K562 (cell line): ENCODE measurements at regions not wholly inside any gene's neighbourhood (a gene's known extent, or its start where the extent isn't known, plus 50 kb on each side); places are given as distances from the start of the nearest gene placed in this dataset.
A peak's percentile ranks its signal among the peaks of the same experiment; 100 is the strongest.

Experiments
- DMBX1 ChIP-seq: fragments of 250-450 bp; sonication (Bioruptor Pico); IDR thresholded peaks from 2 replicates; pipeline ENCODE4 v1.8.0; 2022; ENCODE audit warnings: inconsistent platforms, mild to moderate bottlenecking, moderate library complexity, borderline replicate concordance
- FOXK2 ChIP-seq, 2 experiments: fragments of 450-650 bp; IDR thresholded peaks in 1 of 2; conservative IDR thresholded peaks in 1 of 2; 2 replicates each; pipeline ENCODE4 v1.6.1; 2016; ENCODE audit warnings: low read depth in 2 of 2, mild to moderate bottlenecking in 1 of 2
- HMG20A ChIP-seq: fragments of 450-650 bp; formaldehyde crosslinking; conservative IDR thresholded peaks from 2 replicates; pipeline ENCODE4 v1.4.0; 2020; ENCODE audit warnings: mild to moderate bottlenecking, mixed read lengths
- ILK ChIP-seq: fragments of 450-650 bp; IDR thresholded peaks from 2 replicates; pipeline ENCODE4 v1.6.1; 2016; ENCODE audit warnings: missing genetic modification characterization, low read depth, mild to moderate bottlenecking, missing compliant biosample characterization, moderate library complexity, borderline replicate concordance
- MAX ChIP-seq: sonication (generic); formaldehyde crosslinking; IDR thresholded peaks from 2 replicates; pipeline ENCODE4 v1.9.0; 2022; ENCODE audit warnings: mild to moderate bottlenecking, missing genetic modification reagents
- MIER1 ChIP-seq: fragments of 450-650 bp; IDR thresholded peaks from 2 replicates; pipeline ENCODE4 v1.6.1; 2016; ENCODE audit warnings: antibody characterized with exemption, mild to moderate bottlenecking, low read depth
- POLR3A ChIP-seq: IDR thresholded peaks from 2 replicates; pipeline ENCODE4 v1.6.1; 2011; ENCODE audit warnings: borderline replicate concordance, mild to moderate bottlenecking, moderate library complexity; ENCODE audit not compliant: insufficient read length, insufficient read depth; ENCODE audit errors: extremely low read depth
- SIN3A ChIP-seq, 2 experiments: fragments of 150-350 bp in 1 of 2; IDR thresholded peaks; 2 replicates each; pipeline ENCODE4 v1.6.1; 2011 to 2016; ENCODE audit warnings: borderline replicate concordance in 2 of 2, low read depth in 2 of 2, low read length in 2 of 2, mild to moderate bottlenecking in 2 of 2, moderate library complexity in 2 of 2; ENCODE audit not compliant: control insufficient read depth in 1 of 2
- TFAM ChIP-seq: fragments of 250-450 bp; sonication (Bioruptor Pico); conservative IDR thresholded peaks from 2 replicates; pipeline ENCODE4 v1.5.0; 2021; ENCODE audit warnings: mild to moderate bottlenecking, moderate library complexity
- YY1 ChIP-seq, 3 experiments: IDR thresholded peaks; 2 replicates each; pipeline ENCODE4 v1.6.1; 2011; ENCODE audit warnings: low read length in 2 of 3, mild to moderate bottlenecking in 2 of 3, moderate library complexity in 2 of 3, borderline replicate concordance in 1 of 3, control low read depth in 1 of 3, low read depth in 1 of 3; ENCODE audit not compliant: insufficient read depth in 3 of 3, insufficient replicate concordance in 2 of 3, control insufficient read depth in 1 of 3, insufficient read length in 1 of 3; ENCODE audit errors: extremely low read depth in 1 of 3
- ZNF609 ChIP-seq: sonication (generic); formaldehyde crosslinking; IDR thresholded peaks from 2 replicates; pipeline ENCODE4 v1.8.1; 2023; ENCODE audit warnings: missing genetic modification reagents, mild to moderate bottlenecking, borderline replicate concordance
- ZZZ3 ChIP-seq: fragments of 450-650 bp; IDR thresholded peaks from 2 replicates; pipeline ENCODE4 v1.6.1; 2016; ENCODE audit warnings: antibody characterized with exemption, mild to moderate bottlenecking, moderate library complexity
- TF ChIP-seq, protein P1 (sequence below), 2 experiments: fragments of 450-650 bp; IDR thresholded peaks; 2 replicates each; pipeline ENCODE4 v1.6.1; 2016
- TF ChIP-seq, protein P2 (sequence below): fragments of 450-650 bp; IDR thresholded peaks from 2 replicates; pipeline ENCODE4 v1.6.1; 2016; ENCODE audit warnings: antibody characterized with exemption
- TF ChIP-seq, protein P3 (sequence below): fragments of 450-650 bp; conservative IDR thresholded peaks from 2 replicates; pipeline ENCODE4 v1.6.1; 2016; ENCODE audit warnings: missing genetic modification characterization, low read depth, mild to moderate bottlenecking, missing compliant biosample characterization, moderate library complexity

DNA sequence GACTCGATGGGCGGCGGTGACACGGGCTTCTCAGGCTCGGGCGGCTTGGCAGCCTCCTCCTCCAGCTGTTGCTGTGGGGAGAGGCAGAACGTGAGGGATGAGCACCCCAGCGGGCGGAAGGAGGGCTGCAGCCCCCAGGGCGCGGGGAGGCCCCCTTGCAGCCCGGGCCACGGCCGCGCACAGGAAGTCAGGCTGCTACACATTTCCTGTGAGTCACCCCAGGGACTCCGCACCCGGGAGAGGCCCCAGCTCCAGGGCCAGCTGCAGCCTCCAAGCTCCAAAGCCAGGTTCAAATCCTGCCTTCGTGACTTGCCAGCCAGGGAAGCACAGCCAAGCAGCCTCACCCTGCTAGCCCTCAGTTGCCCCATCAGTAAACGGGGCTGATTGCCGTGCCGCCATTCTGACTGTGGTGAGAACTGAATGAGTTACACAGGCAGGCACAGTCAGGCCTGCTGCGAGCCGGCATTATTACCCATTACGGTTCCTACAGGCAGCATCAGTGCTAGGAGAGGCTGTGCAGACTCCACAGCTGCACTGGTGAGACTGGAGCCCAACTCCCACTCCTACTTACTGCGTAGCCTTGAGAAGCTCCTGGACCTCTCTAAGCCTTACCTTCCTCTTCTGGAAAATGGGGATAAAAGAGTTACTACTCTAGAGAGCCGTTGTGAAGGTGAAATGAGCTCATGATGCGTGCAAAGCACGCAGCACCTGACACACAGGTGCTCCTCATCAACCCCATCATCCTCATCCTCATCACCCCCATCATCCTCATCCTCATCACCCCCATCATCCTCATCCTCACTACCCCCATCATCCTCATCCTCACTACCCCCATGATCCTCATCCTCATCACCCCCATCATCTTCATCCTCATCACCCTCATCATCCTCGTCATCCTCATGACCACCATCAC lies 100.9 kb downstream of the NCOR2 start (continued):
- TF ChIP-seq HMG20A (CRISPR knock-in tag) (no peak), DMBX1 (CRISPR knock-in tag) (no peak), MAX (CRISPR knock-in tag) (0 out of 2 replicates have a peak, but pooled peaks have one; percentile 12), ZNF609 (CRISPR knock-in tag) (no peak), FOXK2 (conservative IDR thresholded peaks at IDR 0.05 in 1 of 2, IDR thresholded peaks at IDR 0.05 in 1 of 2; ENCODE audit: low read depth in 2 of 2) (no peak), TFAM (CRISPR knock-in tag) (no peak), YY1 (IDR thresholded peaks at IDR 0.05; ENCODE audit: borderline replicate concordance in 1 of 3, control insufficient read depth in 1 of 3, extremely low read depth in 1 of 3, insufficient read depth in 3 of 3, insufficient read length in 1 of 3, insufficient replicate concordance in 2 of 3, low read depth in 1 of 3, low read length in 2 of 3) (no peak), SIN3A (IDR thresholded peaks at IDR 0.05; ENCODE audit: borderline replicate concordance in 2 of 2, control insufficient read depth in 1 of 2, low read depth in 2 of 2, low read length in 2 of 2) (no peak), MIER1 (no peak), POLR3A (no peak), ZZZ3 (no peak), ILK (tag) (no peak)
- TF ChIP-seq, protein P1, sequence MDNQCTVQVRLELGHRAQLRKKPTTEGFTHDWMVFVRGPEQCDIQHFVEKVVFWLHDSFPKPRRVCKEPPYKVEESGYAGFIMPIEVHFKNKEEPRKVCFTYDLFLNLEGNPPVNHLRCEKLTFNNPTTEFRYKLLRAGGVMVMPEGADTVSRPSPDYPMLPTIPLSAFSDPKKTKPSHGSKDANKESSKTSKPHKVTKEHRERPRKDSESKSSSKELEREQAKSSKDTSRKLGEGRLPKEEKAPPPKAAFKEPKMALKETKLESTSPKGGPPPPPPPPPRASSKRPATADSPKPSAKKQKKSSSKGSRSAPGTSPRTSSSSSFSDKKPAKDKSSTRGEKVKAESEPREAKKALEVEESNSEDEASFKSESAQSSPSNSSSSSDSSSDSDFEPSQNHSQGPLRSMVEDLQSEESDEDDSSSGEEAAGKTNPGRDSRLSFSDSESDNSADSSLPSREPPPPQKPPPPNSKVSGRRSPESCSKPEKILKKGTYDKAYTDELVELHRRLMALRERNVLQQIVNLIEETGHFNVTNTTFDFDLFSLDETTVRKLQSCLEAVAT (IDR thresholded peaks at IDR 0.05): no peak
- TF ChIP-seq, protein P2, sequence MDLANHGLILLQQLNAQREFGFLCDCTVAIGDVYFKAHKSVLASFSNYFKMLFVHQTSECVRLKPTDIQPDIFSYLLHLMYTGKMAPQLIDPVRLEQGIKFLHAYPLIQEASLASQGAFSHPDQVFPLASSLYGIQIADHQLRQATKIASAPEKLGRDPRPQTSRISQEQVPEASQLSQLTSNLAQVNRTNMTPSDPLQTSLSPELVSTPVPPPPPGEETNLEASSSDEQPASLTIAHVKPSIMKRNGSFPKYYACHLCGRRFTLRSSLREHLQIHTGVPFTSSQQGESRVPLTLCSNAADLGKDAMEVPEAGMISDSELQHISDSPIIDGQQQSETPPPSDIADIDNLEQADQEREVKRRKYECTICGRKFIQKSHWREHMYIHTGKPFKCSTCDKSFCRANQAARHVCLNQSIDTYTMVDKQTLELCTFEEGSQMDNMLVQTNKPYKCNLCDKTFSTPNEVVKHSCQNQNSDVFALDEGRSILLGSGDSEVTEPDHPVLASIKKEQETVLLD: no peak
- TF ChIP-seq, protein P3, sequence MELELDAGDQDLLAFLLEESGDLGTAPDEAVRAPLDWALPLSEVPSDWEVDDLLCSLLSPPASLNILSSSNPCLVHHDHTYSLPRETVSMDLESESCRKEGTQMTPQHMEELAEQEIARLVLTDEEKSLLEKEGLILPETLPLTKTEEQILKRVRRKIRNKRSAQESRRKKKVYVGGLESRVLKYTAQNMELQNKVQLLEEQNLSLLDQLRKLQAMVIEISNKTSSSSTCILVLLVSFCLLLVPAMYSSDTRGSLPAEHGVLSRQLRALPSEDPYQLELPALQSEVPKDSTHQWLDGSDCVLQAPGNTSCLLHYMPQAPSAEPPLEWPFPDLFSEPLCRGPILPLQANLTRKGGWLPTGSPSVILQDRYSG (tag): no peak
